ENCODE measurements at regions not wholly inside any gene's neighbourhood (a gene's known extent, or its start where the extent isn't known, plus 50 kb on each side); places are given as distances from the start of the nearest gene placed in this dataset.

- Histone ChIP-seq H4K8ac (ENCODE audit: low read depth, low read length) (no peak overlapping the region), H3K27me3 (ENCODE audit: control insufficient read depth in 3 of 3, insufficient read depth in 3 of 3, low read depth in 1 of 3, low read length in 3 of 3) (peaks cover 0 to 38% (median 0%) of the 10 kb centered on the region in 3 experiments), H2AK5ac (ENCODE audit: low read depth, low read length) (no peak overlapping the region), H3K4ac (ENCODE audit: low read length) (no peak overlapping the region), H3K23ac (ENCODE audit: low read depth, low read length, poor library complexity) (no peak overlapping the region), H3K4me2 (ENCODE audit: insufficient read depth, low read length, poor library complexity, severe bottlenecking) (no peak overlapping the region), H2BK120ac (ENCODE audit: low read depth, low read length) (no peak overlapping the region), H3K36me3 (replicated peaks in 1 of 2; ENCODE audit: control insufficient read depth in 2 of 2, insufficient read depth in 2 of 2, low read length in 2 of 2) (no peaks in the 10 kb centered on the region), H4K91ac (ENCODE audit: low read depth, low read length, poor library complexity) (no peak overlapping the region), H2AFZ (ENCODE audit: low read length) (no peak overlapping the region), H3K4me1 (ENCODE audit: control insufficient read depth in 2 of 2, insufficient read depth in 1 of 2, low read depth in 1 of 2, low read length in 2 of 2) (peaks cover 0 to 2% of the 10 kb centered on the region in 2 donors), H3K18ac (ENCODE audit: low read length) (no peak overlapping the region), H3K79me1 (ENCODE audit: low read depth, low read length) (peaks cover 2% of the 10 kb centered on the region), H3K27ac (replicated peaks; ENCODE audit: low read length) (no peak overlapping the region), H3K9ac (ENCODE audit: low read depth, low read length, poor library complexity) (no peak overlapping the region), H2BK12ac (ENCODE audit: low read length) (no peak overlapping the region), H2BK5ac (ENCODE audit: low read length) (no peak overlapping the region), H3K4me3 (ENCODE audit: low read length in 2 of 2) (no peak overlapping the region), H2BK15ac (ENCODE audit: low read length) (peak overlapping the region; percentile 7), H3K14ac (ENCODE audit: low read length) (no peak overlapping the region), H3K9me3 (replicated peaks in 1 of 2; ENCODE audit: control insufficient read depth in 2 of 2, insufficient read depth in 1 of 2, low read depth in 1 of 2, low read length in 2 of 2) (no peaks in the 10 kb centered on the region)
- no peak for DNase-seq (ENCODE audit: low spot score)
- no CpG with 5 or more reads among the region's 13 CpGs for WGBS, 2 donors (ENCODE audit: extremely low coverage in 2 of 2, insufficient read length in 2 of 2, insufficient replicate concordance in 1 of 2)
Observed at GRCh38 chr18:78768221-78768620, 211.4 kb upstream of the SALL3 start.

- peak overlapping the region; percentile 15 for H2AK5ac ChIP-seq (ENCODE audit: low read depth, low read length)
- H3K79me1 ChIP-seq (ENCODE audit: low read depth, low read length) = peaks cover 2% of the 10 kb centered on the region
- no peak overlapping the region for H2BK12ac ChIP-seq (ENCODE audit: low read length)
- peak overlapping the region; percentile 63 for H3K18ac ChIP-seq (ENCODE audit: low read length)
- H3K27ac ChIP-seq (replicated peaks; ENCODE audit: low read length) = no peak overlapping the region
- no peak overlapping the region for H4K91ac ChIP-seq (ENCODE audit: low read depth, low read length, poor library complexity)
- H3K23ac ChIP-seq (ENCODE audit: low read depth, low read length, poor library complexity) = no peak overlapping the region
- H3K4me3 ChIP-seq (ENCODE audit: low read length in 2 of 2) = no peak overlapping the region
- H3K36me3 ChIP-seq (replicated peaks in 1 of 2; ENCODE audit: control insufficient read depth in 2 of 2, insufficient read depth in 2 of 2, low read length in 2 of 2) = no peaks in the 10 kb centered on the region
- no peak overlapping the region for H3K9ac ChIP-seq (ENCODE audit: low read depth, low read length, poor library complexity)
- no peak overlapping the region for H3K4ac ChIP-seq (ENCODE audit: low read length)
- H3K14ac ChIP-seq (ENCODE audit: low read length) = no peak overlapping the region
- no peaks in the 10 kb centered on the region for H3K9me3 ChIP-seq (replicated peaks in 1 of 2; ENCODE audit: control insufficient read depth in 2 of 2, insufficient read depth in 1 of 2, low read depth in 1 of 2, low read length in 2 of 2)
- no peak overlapping the region for H2BK15ac ChIP-seq (ENCODE audit: low read length)
- H2BK5ac ChIP-seq (ENCODE audit: low read length) = no peak overlapping the region
- no peak overlapping the region for H4K8ac ChIP-seq (ENCODE audit: low read depth, low read length)
- no peak for DNase-seq (ENCODE audit: low spot score)
- no peak overlapping the region for H3K4me2 ChIP-seq (ENCODE audit: insufficient read depth, low read length, poor library complexity, severe bottlenecking)
- no peak overlapping the region for H2BK120ac ChIP-seq (ENCODE audit: low read depth, low read length)
- H2AFZ ChIP-seq (ENCODE audit: low read length) = no peak overlapping the region
- H3K4me1 ChIP-seq (ENCODE audit: control insufficient read depth in 2 of 2, insufficient read depth in 1 of 2, low read depth in 1 of 2, low read length in 2 of 2) = peaks cover 0 to 2% of the 10 kb centered on the region in 2 donors
- WGBS, 2 donors (ENCODE audit: extremely low coverage in 2 of 2, insufficient read length in 2 of 2, insufficient replicate concordance in 1 of 2) = no CpG with 5 or more reads among the region's 25 CpGs
- H3K27me3 ChIP-seq (ENCODE audit: control insufficient read depth in 3 of 3, insufficient read depth in 3 of 3, low read depth in 1 of 3, low read length in 3 of 3) = peaks cover 0 to 38% (median 0%) of the 10 kb centered on the region in 3 experiments
Observed at GRCh38 chr18:78768656-78769501, 210.7 kb upstream of the SALL3 start.

GRCh38 chr18:78769502-78770105, 210.0 kb upstream of the SALL3 start:
- Histone ChIP-seq H4K8ac (ENCODE audit: low read depth, low read length) (no peak overlapping the region), H3K9me3 (replicated peaks in 1 of 2; ENCODE audit: control insufficient read depth in 2 of 2, insufficient read depth in 1 of 2, low read depth in 1 of 2, low read length in 2 of 2) (no peaks in the 10 kb centered on the region), H3K18ac (ENCODE audit: low read length) (peak overlapping the region; percentile 63), H3K79me1 (ENCODE audit: low read depth, low read length) (peaks cover 2% of the 10 kb centered on the region), H2BK15ac (ENCODE audit: low read length) (no peak overlapping the region), H2AFZ (ENCODE audit: low read length) (no peak overlapping the region), H3K4me1 (ENCODE audit: control insufficient read depth in 2 of 2, insufficient read depth in 1 of 2, low read depth in 1 of 2, low read length in 2 of 2) (peaks cover 0 to 2% of the 10 kb centered on the region in 2 donors), H3K36me3 (replicated peaks in 1 of 2; ENCODE audit: control insufficient read depth in 2 of 2, insufficient read depth in 2 of 2, low read length in 2 of 2) (no peaks in the 10 kb centered on the region), H2BK12ac (ENCODE audit: low read length) (no peak overlapping the region), H3K4me2 (ENCODE audit: insufficient read depth, low read length, poor library complexity, severe bottlenecking) (no peak overlapping the region), H3K27ac (replicated peaks; ENCODE audit: low read length) (no peak overlapping the region), H4K91ac (ENCODE audit: low read depth, low read length, poor library complexity) (no peak overlapping the region), H2AK5ac (ENCODE audit: low read depth, low read length) (peak overlapping the region; percentile 15), H3K9ac (ENCODE audit: low read depth, low read length, poor library complexity) (no peak overlapping the region), H3K27me3 (ENCODE audit: control insufficient read depth in 3 of 3, insufficient read depth in 3 of 3, low read depth in 1 of 3, low read length in 3 of 3) (peaks cover 0 to 38% (median 0%) of the 10 kb centered on the region in 3 experiments), H3K4ac (ENCODE audit: low read length) (no peak overlapping the region), H2BK120ac (ENCODE audit: low read depth, low read length) (no peak overlapping the region), H3K4me3 (ENCODE audit: low read length in 2 of 2) (no peak overlapping the region), H2BK5ac (ENCODE audit: low read length) (no peak overlapping the region), H3K23ac (ENCODE audit: low read depth, low read length, poor library complexity) (no peak overlapping the region), H3K14ac (ENCODE audit: low read length) (no peak overlapping the region)
- WGBS, 2 donors (ENCODE audit: extremely low coverage in 2 of 2, insufficient read length in 2 of 2, insufficient replicate concordance in 1 of 2) = no CpG with 5 or more reads among the region's 18 CpGs
- no peak for DNase-seq (ENCODE audit: low spot score)

- H3K4me2 ChIP-seq (ENCODE audit: insufficient read depth, low read length, poor library complexity, severe bottlenecking) = no peak overlapping the region
- no peak overlapping the region for H2BK120ac ChIP-seq (ENCODE audit: low read depth, low read length)
- H3K14ac ChIP-seq (ENCODE audit: low read length) = no peak overlapping the region
- H2BK15ac ChIP-seq (ENCODE audit: low read length) = no peak overlapping the region
- no peak overlapping the region for H4K91ac ChIP-seq (ENCODE audit: low read depth, low read length, poor library complexity)
- no CpG with 5 or more reads among the region's 21 CpGs for WGBS, 2 donors (ENCODE audit: extremely low coverage in 2 of 2, insufficient read length in 2 of 2, insufficient replicate concordance in 1 of 2)
- no peaks in the 10 kb centered on the region for H3K9me3 ChIP-seq (replicated peaks in 1 of 2; ENCODE audit: control insufficient read depth in 2 of 2, insufficient read depth in 1 of 2, low read depth in 1 of 2, low read length in 2 of 2)
- H3K18ac ChIP-seq (ENCODE audit: low read length) = no peak overlapping the region
- no peak overlapping the region for H4K8ac ChIP-seq (ENCODE audit: low read depth, low read length)
- H3K4ac ChIP-seq (ENCODE audit: low read length) = no peak overlapping the region
- H2AK5ac ChIP-seq (ENCODE audit: low read depth, low read length) = peak overlapping the region; percentile 8
- H3K79me1 ChIP-seq (ENCODE audit: low read depth, low read length) = peaks cover 2% of the 10 kb centered on the region
- no peak overlapping the region for H3K4me3 ChIP-seq (ENCODE audit: low read length in 2 of 2)
- no peaks in the 10 kb centered on the region for H3K36me3 ChIP-seq (replicated peaks in 1 of 2; ENCODE audit: control insufficient read depth in 2 of 2, insufficient read depth in 2 of 2, low read length in 2 of 2)
- H3K27ac ChIP-seq (replicated peaks; ENCODE audit: low read length) = no peak overlapping the region
- H3K27me3 ChIP-seq (ENCODE audit: control insufficient read depth in 3 of 3, insufficient read depth in 3 of 3, low read depth in 1 of 3, low read length in 3 of 3) = peaks cover 0 to 38% (median 0%) of the 10 kb centered on the region in 3 experiments
- H2AFZ ChIP-seq (ENCODE audit: low read length) = no peak overlapping the region
- H3K9ac ChIP-seq (ENCODE audit: low read depth, low read length, poor library complexity) = no peak overlapping the region
- no peak for DNase-seq (ENCODE audit: low spot score)
- no peak overlapping the region for H3K23ac ChIP-seq (ENCODE audit: low read depth, low read length, poor library complexity)
- no peak overlapping the region for H2BK12ac ChIP-seq (ENCODE audit: low read length)
- peaks cover 0 to 2% of the 10 kb centered on the region in 2 donors for H3K4me1 ChIP-seq (ENCODE audit: control insufficient read depth in 2 of 2, insufficient read depth in 1 of 2, low read depth in 1 of 2, low read length in 2 of 2)
- H2BK5ac ChIP-seq (ENCODE audit: low read length) = no peak overlapping the region
Observed at GRCh38 chr18:78770139-78770822, 209.3 kb upstream of the SALL3 start.

Measured in neuronal stem cell (in vitro differentiated cells).